ENCODE measurements at regions not wholly inside any gene's neighbourhood (a gene's known extent, or its start where the extent isn't known, plus 50 kb on each side); places are given as distances from the start of the nearest gene placed in this dataset.

- Mint-ChIP-seq H3K4me3 (no peak overlapping the region), H3K27me3 (peaks cover 9 to 18% (median 12%) of the 10 kb centered on the region in 3 donors), H3K27ac (no peak overlapping the region), H3K36me3 (no peaks in the 10 kb centered on the region), H3K4me1 (no peaks in the 10 kb centered on the region), H3K9me3 (peaks cover 0 to 4% (median 0%) of the 10 kb centered on the region in 7 donors)
- ATAC-seq (ENCODE audit: low read depth in 2 of 2) (no peak), DNase-seq (no peak)
These were observed 174.7 kb downstream of the ACKR3 start for GRCh38 chr2:236744281-236744705.

DNA sequence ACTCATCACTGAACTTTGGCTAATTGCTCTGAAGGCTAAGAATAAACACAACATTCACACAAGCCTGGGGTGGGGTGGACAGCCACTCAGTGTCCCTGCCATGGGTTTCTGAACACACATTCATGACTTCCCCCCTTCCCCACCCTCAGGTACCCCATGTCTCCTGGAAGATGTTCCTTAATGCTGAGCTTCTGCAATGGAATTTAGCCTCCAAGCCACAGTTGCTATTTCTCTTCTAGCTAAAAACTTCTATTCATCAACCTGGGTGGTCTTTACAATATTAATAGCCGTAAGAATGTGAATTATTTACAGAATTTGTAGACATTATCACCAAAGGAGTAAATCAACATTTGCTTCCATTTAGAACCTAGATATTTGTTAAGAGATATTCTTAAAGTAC lies 175.1 kb downstream of the ACKR3 start:
- H3K27ac Mint-ChIP-seq, result no peak overlapping the region
- no peak overlapping the region for H3K4me3 Mint-ChIP-seq
- H3K4me1 Mint-ChIP-seq, result no peaks in the 10 kb centered on the region
- H3K36me3 Mint-ChIP-seq, result no peaks in the 10 kb centered on the region
- ATAC-seq (ENCODE audit: low read depth in 2 of 2) (no peak), DNase-seq (no peak)
- peaks cover 0 to 4% (median 0%) of the 10 kb centered on the region in 7 donors for H3K9me3 Mint-ChIP-seq
- H3K27me3 Mint-ChIP-seq, result peaks cover 9 to 22% (median 14%) of the 10 kb centered on the region in 3 donors

- H3K27ac Mint-ChIP-seq, result no peak overlapping the region
- H3K36me3 Mint-ChIP-seq, result no peaks in the 10 kb centered on the region
- no peak overlapping the region for H3K4me3 Mint-ChIP-seq
- peaks cover 9 to 17% (median 9%) of the 10 kb centered on the region in 3 donors for H3K27me3 Mint-ChIP-seq
- no peak for DNase-seq
- H3K9me3 Mint-ChIP-seq, result no peaks in the 10 kb centered on the region
- ATAC-seq (ENCODE audit: low read depth in 2 of 2), result no peak
- no peaks in the 10 kb centered on the region for H3K4me1 Mint-ChIP-seq
These were observed 176.0 kb downstream of the ACKR3 start for GRCh38 chr2:236745420-236746210.

- DNase-seq, result no peak
- no peaks in the 10 kb centered on the region for H3K9me3 Mint-ChIP-seq
- no peak for ATAC-seq (ENCODE audit: low read depth in 2 of 2)
- no peak overlapping the region for H3K27ac Mint-ChIP-seq
- H3K4me3 Mint-ChIP-seq, result no peak overlapping the region
- H3K36me3 Mint-ChIP-seq, result no peaks in the 10 kb centered on the region
- peaks cover 9 to 17% (median 9%) of the 10 kb centered on the region in 3 donors for H3K27me3 Mint-ChIP-seq
- no peaks in the 10 kb centered on the region for H3K4me1 Mint-ChIP-seq
These were observed 177.2 kb downstream of the ACKR3 start for GRCh38 chr2:236746833-236747232.

DNA sequence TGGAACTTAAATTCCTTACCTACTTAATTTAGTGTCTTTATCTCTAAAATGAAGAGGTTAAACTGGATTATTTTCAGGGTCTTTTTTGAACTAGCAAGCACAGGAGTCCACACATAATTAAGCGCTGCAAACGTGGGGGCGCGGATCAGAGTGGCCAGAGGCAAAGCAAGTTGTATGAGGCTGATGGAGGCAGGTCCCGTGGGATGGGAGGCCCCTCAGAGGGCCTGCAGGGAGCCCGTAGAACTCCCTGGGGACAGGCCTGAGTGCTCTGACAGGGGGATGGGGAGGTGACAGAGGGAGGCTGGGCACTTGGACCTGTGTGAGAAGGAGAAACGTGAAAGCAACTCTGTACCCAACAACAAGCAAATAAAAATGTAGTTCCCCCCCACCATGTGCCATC lies 177.8 kb downstream of the ACKR3 start:
- Mint-ChIP-seq H3K36me3 (no peaks in the 10 kb centered on the region), H3K9me3 (no peaks in the 10 kb centered on the region), H3K27me3 (peaks cover 9 to 17% (median 9%) of the 10 kb centered on the region in 3 donors), H3K4me1 (no peaks in the 10 kb centered on the region), H3K27ac (no peak overlapping the region), H3K4me3 (no peak overlapping the region)
- DNase-seq (no peak), ATAC-seq (ENCODE audit: low read depth in 2 of 2) (no peak)

- Mint-ChIP-seq H3K36me3 (no peaks in the 10 kb centered on the region), H3K9me3 (no peaks in the 10 kb centered on the region), H3K27ac (no peak overlapping the region), H3K4me1 (no peaks in the 10 kb centered on the region), H3K27me3 (peaks cover 9 to 17% (median 9%) of the 10 kb centered on the region in 3 donors), H3K4me3 (no peak overlapping the region)
- DNase-seq (no peak), ATAC-seq (ENCODE audit: low read depth in 2 of 2) (no peak)
These were observed 178.3 kb downstream of the ACKR3 start for GRCh38 chr2:236747925-236748324.

DNA sequence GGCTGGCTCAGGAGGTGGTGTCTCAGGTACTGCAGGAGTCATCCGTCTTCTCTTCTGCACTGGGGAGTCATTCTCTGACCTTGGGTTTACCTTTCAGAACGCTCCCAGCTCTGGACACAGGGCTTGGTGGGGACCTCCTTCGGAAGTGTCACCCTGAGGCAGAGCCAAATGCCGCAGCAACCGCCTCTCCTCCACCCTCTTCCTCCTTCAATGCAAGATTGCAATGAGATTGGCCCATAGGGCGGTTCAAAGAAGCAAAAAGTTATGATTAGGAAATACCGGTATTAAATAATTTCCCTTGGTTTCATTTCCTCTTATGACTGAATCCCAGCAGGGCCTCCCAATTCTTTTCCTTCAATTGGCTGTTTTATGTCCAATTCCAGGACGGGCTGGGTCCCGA lies 178.8 kb downstream of the ACKR3 start:
- DNase-seq (no peak), ATAC-seq (ENCODE audit: low read depth in 2 of 2) (no peak)
- H3K27ac Mint-ChIP-seq, result no peak overlapping the region
- H3K36me3 Mint-ChIP-seq, result no peaks in the 10 kb centered on the region
- no peak overlapping the region for H3K4me3 Mint-ChIP-seq
- no peaks in the 10 kb centered on the region for H3K9me3 Mint-ChIP-seq
- H3K27me3 Mint-ChIP-seq, result peaks cover 9 to 17% (median 9%) of the 10 kb centered on the region in 3 donors
- H3K4me1 Mint-ChIP-seq, result peaks cover 0 to 4% (median 2%) of the 10 kb centered on the region in 3 donors

DNA sequence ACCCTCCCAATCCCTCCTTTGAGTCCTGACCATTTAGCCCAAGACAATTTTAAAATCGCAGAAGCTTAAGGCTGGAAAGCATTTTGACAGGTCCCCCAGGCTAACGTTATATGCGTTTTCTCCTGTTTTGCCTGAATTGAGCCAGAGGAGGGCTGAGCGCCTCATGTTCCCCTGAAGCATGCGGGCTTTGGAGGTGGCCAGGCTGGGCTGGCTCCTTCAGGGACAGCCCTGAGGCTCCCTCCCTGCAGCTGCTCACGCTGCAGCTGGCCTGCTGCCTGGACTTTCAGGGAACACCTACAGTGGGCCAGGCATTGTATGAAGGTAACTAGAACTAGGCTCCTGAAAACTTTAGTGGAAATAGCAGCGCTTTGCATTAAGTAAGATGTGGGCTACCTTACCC lies 179.2 kb downstream of the ACKR3 start:
- Mint-ChIP-seq H3K27me3 (peaks cover 5 to 17% (median 9%) of the 10 kb centered on the region in 3 donors), H3K27ac (no peak overlapping the region), H3K9me3 (no peaks in the 10 kb centered on the region), H3K36me3 (no peaks in the 10 kb centered on the region), H3K4me1 (peaks cover 0 to 7% (median 6%) of the 10 kb centered on the region in 3 donors), H3K4me3 (no peak overlapping the region)
- DNase-seq (no peak), ATAC-seq (ENCODE audit: low read depth in 2 of 2) (no peak)

- H3K4me3 Mint-ChIP-seq, result no peak overlapping the region
- no peak for ATAC-seq (ENCODE audit: low read depth in 2 of 2)
- H3K4me1 Mint-ChIP-seq, result peaks cover 0 to 7% (median 6%) of the 10 kb centered on the region in 3 donors
- DNase-seq, result no peak
- H3K27me3 Mint-ChIP-seq, result peaks cover 4 to 13% (median 9%) of the 10 kb centered on the region in 3 donors
- H3K36me3 Mint-ChIP-seq, result no peaks in the 10 kb centered on the region
- H3K27ac Mint-ChIP-seq, result peak overlapping the region in 1 of 6 donors; percentile 79
- no peaks in the 10 kb centered on the region for H3K9me3 Mint-ChIP-seq
These were observed 179.7 kb downstream of the ACKR3 start for GRCh38 chr2:236749346-236749745.

DNA sequence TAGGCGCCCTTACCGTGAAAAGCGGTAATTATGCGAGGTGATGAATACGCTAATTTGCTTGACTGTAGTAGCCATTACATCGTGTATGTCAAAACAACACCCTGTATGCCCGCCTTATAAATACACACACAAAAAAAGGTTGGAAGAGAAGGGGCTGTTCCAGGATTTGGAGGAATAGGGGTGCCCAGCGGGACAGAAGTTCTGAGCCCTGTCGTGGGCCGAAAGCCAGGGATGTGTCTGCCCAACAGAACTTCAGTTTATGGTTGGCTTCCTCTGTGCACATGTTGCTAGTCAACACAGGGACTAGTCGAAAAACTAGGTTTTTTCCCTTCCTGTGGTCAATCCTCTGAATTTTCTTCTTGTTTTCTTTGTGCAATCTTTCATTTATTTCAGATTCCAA lies 182.5 kb downstream of the ACKR3 start:
- no peaks in the 10 kb centered on the region for H3K9me3 Mint-ChIP-seq
- no peaks in the 10 kb centered on the region for H3K36me3 Mint-ChIP-seq
- no peak for DNase-seq
- no peak for ATAC-seq (ENCODE audit: low read depth in 2 of 2)
- no peak overlapping the region for H3K4me3 Mint-ChIP-seq
- H3K27me3 Mint-ChIP-seq, result peaks cover 0 to 11% (median 9%) of the 10 kb centered on the region in 3 donors
- no peak overlapping the region for H3K27ac Mint-ChIP-seq
- peaks cover 0 to 7% (median 6%) of the 10 kb centered on the region in 3 donors for H3K4me1 Mint-ChIP-seq

DNA sequence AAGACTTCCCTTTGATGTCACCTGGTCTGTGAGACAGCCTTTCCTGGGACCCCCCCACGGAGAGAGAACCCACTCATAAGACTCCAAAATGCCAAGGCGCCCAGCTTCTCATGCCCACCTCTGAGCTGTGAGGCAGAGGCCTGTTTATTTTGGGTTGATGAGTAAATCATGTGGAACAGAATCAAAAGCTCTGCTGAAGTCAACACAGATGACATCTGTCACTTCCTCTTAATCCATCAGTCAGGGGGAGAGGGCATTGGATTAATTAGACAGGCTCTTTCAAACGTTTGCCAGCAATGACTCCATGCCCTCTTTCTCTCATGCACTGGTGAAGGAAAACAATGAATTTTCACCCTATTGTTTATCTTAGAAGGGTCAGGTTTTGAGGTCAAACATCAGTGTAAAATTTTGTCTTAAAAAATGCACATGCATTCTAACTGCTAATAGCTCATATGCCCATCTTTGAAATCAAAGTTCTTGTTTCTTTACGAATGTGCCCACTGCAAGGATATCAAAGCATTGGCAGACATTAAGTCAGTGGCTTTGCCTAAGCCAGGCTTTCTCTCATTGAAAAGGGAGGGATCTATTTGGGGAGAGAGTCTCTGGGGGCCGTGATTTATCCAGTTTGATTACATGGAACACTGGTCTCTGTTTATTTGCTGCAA lies 184.1 kb downstream of the ACKR3 start:
- DNase-seq (no peak), ATAC-seq (ENCODE audit: low read depth in 2 of 2) (no peak)
- Mint-ChIP-seq H3K9me3 (no peaks in the 10 kb centered on the region), H3K36me3 (no peaks in the 10 kb centered on the region), H3K4me1 (peaks cover 0 to 7% (median 6%) of the 10 kb centered on the region in 3 donors), H3K27me3 (peaks cover 4 to 11% (median 9%) of the 10 kb centered on the region in 3 donors), H3K27ac (peak overlapping the region in 2 of 6 donors; percentile 7 to 50), H3K4me3 (no peak overlapping the region)

GRCh38 chr2:236754271-236754944 lies 184.8 kb downstream of the ACKR3 start:
- Mint-ChIP-seq H3K27me3 (peaks cover 4 to 5% (median 4%) of the 10 kb centered on the region in 3 donors), H3K27ac (peak overlapping the region in 3 of 6 donors; percentile 3 to 50 (median 36))

GRCh38 chr2:236755278-236755840 lies 185.7 kb downstream of the ACKR3 start:
- Mint-ChIP-seq H3K9me3 (no peaks in the 10 kb centered on the region), H3K4me1 (peaks cover 0 to 7% (median 6%) of the 10 kb centered on the region in 3 donors), H3K27me3 (peaks cover 4 to 10% (median 9%) of the 10 kb centered on the region in 3 donors), H3K4me3 (no peak overlapping the region), H3K27ac (no peak overlapping the region), H3K36me3 (no peaks in the 10 kb centered on the region)
- ATAC-seq (ENCODE audit: low read depth in 2 of 2) (no peak), DNase-seq (no peak)

More at GRCh38 chr2:236754271-236754944, 184.8 kb downstream of the ACKR3 start:
- Mint-ChIP-seq H3K9me3 (no peaks in the 10 kb centered on the region), H3K4me3 (no peak overlapping the region), H3K4me1 (peaks cover 0 to 7% (median 6%) of the 10 kb centered on the region in 3 donors), H3K36me3 (no peaks in the 10 kb centered on the region)
- no peak for ATAC-seq (ENCODE audit: low read depth in 2 of 2)
- no peak for DNase-seq

All from naive B cell (primary cell).